Stimulated activated CD4-positive, alpha-beta T cell treated with anti-CD3 and anti-CD28 coated beads, Interleukin-2, amount 100 ng/mL, for 4 hours (primary cell): ENCODE measurements at regions not wholly inside any gene's neighbourhood (a gene's known extent, or its start where the extent isn't known, plus 50 kb on each side); places are given as distances from the start of the nearest gene placed in this dataset.

ENCODE experiments used
- DNase-seq: peaks from one replicate; pipeline ENCODE4 v3.0.0-alpha.2; 2020; ENCODE audit warnings: low read depth

GRCh38 chr5:40041452-40041851 lies 616.7 kb upstream of the DAB2 start:
- no peak for DNase-seq

GRCh38 chr5:40037713-40038112 lies 612.9 kb upstream of the DAB2 start:
- DNase-seq: no peak

GRCh38 chr5:40034441-40034840 lies 609.7 kb upstream of the DAB2 start:
- no peak for DNase-seq

- peak; percentile 8 for DNase-seq
Observed at GRCh38 chr5:40033411-40033810, 608.6 kb upstream of the DAB2 start.

GRCh38 chr5:40033009-40033408 lies 608.2 kb upstream of the DAB2 start:
- no peak for DNase-seq

GRCh38 chr5:40030661-40031060 lies 605.9 kb upstream of the DAB2 start:
- DNase-seq: no peak

- DNase-seq: no peak
Observed at GRCh38 chr5:40029711-40030495, 605.1 kb upstream of the DAB2 start.

GRCh38 chr5:40027400-40027799 lies 602.6 kb upstream of the DAB2 start:
- DNase-seq: no peak

GRCh38 chr5:40025586-40025985 lies 600.8 kb upstream of the DAB2 start:
- DNase-seq: no peak

GRCh38 chr5:40022057-40022456 lies 597.3 kb upstream of the DAB2 start:
- DNase-seq: no peak

- DNase-seq: no peak
Observed at GRCh38 chr5:40021007-40021406, 596.2 kb upstream of the DAB2 start.

GRCh38 chr5:40017918-40018317 lies 593.1 kb upstream of the DAB2 start:
- no peak for DNase-seq

- DNase-seq: no peak
Observed at GRCh38 chr5:40017135-40017534, 592.4 kb upstream of the DAB2 start.

GRCh38 chr5:40010436-40010835 lies 585.7 kb upstream of the DAB2 start:
- DNase-seq: no peak

GRCh38 chr5:40006260-40006659 lies 581.5 kb upstream of the DAB2 start:
- no peak for DNase-seq

- no peak for DNase-seq
Observed at GRCh38 chr5:40001796-40002195, 577.0 kb upstream of the DAB2 start.

- no peak for DNase-seq
Observed at GRCh38 chr5:39998518-39998917, 573.7 kb upstream of the DAB2 start.

GRCh38 chr5:39995990-39996389 lies 571.2 kb upstream of the DAB2 start:
- no peak for DNase-seq

- no peak for DNase-seq
Observed at GRCh38 chr5:39992617-39993202, 567.9 kb upstream of the DAB2 start.

- DNase-seq: no peak
Observed at GRCh38 chr5:39986614-39987013, 561.8 kb upstream of the DAB2 start.

- no peak for DNase-seq
Observed at GRCh38 chr5:39980056-39980455, 555.3 kb upstream of the DAB2 start.

- DNase-seq: no peak
Observed at GRCh38 chr5:39977066-39977655, 552.4 kb upstream of the DAB2 start.

- no peak for DNase-seq
Observed at GRCh38 chr5:39970117-39970798, 545.5 kb upstream of the DAB2 start.
